Psoas muscle (tissue), 7 donors: ENCODE measurements at regions not wholly inside any gene's neighbourhood (a gene's known extent, or its start where the extent isn't known, plus 50 kb on each side); places are given as distances from the start of the nearest gene placed in this dataset.

ENCODE experiments used
- ATAC-seq, 4 donors: fragments of 200-7000 bp; cut with Tn5 transposase; one replicate each; pipeline ENCODE4 v1.9.1; 2020; ENCODE audit warnings: moderate library complexity in 3 of 4, mild to moderate bottlenecking in 2 of 4
- DNase-seq, 2 donors: peaks; one replicate each; pipeline ENCODE4 v3.0.0-alpha.2; 2020
- H3K27ac ChIP-seq: fragments of 200-600 bp; one replicate; pipeline ENCODE4 v1.8.0; 2022
- H3K27me3 ChIP-seq, 3 donors: fragments of 200-600 bp in 1 of 3; one replicate each; pipeline versions ENCODE4 v1.6.1 to v1.8.0; 2013 to 2022; ENCODE audit warnings: low read length in 2 of 3, mild to moderate bottlenecking in 2 of 3, moderate library complexity in 1 of 3; ENCODE audit not compliant: insufficient read depth in 3 of 3
- H3K36me3 ChIP-seq, 2 donors: fragments of 200-600 bp in 1 of 2; one replicate each; pipeline versions ENCODE4 v1.6.1 to v1.8.0; 2013 to 2022; ENCODE audit warnings: low read depth in 1 of 2, mild to moderate bottlenecking in 1 of 2, moderate library complexity in 1 of 2; ENCODE audit not compliant: insufficient read depth in 1 of 2
- H3K4me1 ChIP-seq: fragments of 200-600 bp; one replicate; pipeline ENCODE4 v1.8.0; 2022
- H3K4me3 ChIP-seq: fragments of 200-600 bp; one replicate; pipeline ENCODE4 v1.8.0; 2022; ENCODE audit warnings: mild to moderate bottlenecking
- H3K9me3 ChIP-seq: fragments of 200-600 bp; one replicate; pipeline ENCODE4 v1.8.0; 2022
- WGBS, 3 donors: extraction: QIAGEN DNeasy Blood & Tissue Kit; methylation state at CpG; one replicate each; pipeline versions ENCODE4 v1.1.6 to v1.1.7; 2013; 5-methylcytosine and 5-hydroxymethylcytosine counted together
- intact Hi-C, 2 donors: fragments of 100-400 bp; cut with DNase I; formaldehyde crosslinking; loops; one replicate each; pipeline versions ENCODE4 v1.11.0 to v1.14.2; 2022
- TF ChIP-seq, protein P1 (sequence below): fragments of 200-600 bp; IDR thresholded peaks from one replicate; pipeline ENCODE4 v1.8.0; 2022; ENCODE audit warnings: antibody characterized with exemption
- donor health status: healthy with polysubstance abuse.
- donor health status: DM: no; HTN: no; CAD: no; lungs with moderate emphysema.
- donor health status: Bipolar disorder and iron deficiency.
- donor health status: healthy.
- donor health status: DM: yes; HTN: yes; CAD: no.
- donor health status: DM: no; HTN: no; CAD: no.
- donor health status: DM: yes; HTN: yes; CAD: no.

DNA sequence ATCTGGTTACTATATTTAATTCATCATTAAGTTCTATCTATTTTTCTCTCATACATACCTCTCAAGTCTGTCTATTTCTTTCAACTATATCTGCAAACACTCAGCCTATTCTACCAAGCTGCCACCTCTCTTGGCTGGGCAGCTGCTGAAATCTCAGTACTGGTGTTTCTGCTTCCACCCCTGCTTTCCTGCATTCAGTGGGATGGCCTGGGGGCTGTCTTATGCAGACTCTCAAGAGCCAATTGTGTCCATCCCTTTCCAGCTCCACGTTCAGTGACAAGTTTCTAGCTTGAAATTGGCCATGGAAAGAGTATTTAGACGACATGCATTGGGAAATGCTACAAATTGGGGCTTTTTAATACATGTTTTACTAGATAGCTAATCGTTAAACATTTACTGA lies 378.4 kb upstream of the DPPA4 start:
- TF ChIP-seq, protein P1, sequence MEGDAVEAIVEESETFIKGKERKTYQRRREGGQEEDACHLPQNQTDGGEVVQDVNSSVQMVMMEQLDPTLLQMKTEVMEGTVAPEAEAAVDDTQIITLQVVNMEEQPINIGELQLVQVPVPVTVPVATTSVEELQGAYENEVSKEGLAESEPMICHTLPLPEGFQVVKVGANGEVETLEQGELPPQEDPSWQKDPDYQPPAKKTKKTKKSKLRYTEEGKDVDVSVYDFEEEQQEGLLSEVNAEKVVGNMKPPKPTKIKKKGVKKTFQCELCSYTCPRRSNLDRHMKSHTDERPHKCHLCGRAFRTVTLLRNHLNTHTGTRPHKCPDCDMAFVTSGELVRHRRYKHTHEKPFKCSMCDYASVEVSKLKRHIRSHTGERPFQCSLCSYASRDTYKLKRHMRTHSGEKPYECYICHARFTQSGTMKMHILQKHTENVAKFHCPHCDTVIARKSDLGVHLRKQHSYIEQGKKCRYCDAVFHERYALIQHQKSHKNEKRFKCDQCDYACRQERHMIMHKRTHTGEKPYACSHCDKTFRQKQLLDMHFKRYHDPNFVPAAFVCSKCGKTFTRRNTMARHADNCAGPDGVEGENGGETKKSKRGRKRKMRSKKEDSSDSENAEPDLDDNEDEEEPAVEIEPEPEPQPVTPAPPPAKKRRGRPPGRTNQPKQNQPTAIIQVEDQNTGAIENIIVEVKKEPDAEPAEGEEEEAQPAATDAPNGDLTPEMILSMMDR, result no peak
- intact Hi-C loops, result no loop called here
- H3K4me1 ChIP-seq, result no peaks in the 10 kb centered on the region
- DNase-seq, result no peak
- 46 to 52% (median 49%) methylated on average over 3 of the region's 3 CpGs for WGBS, 3 donors
- no peak for ATAC-seq
- H3K9me3 ChIP-seq, result no peaks in the 10 kb centered on the region
- no peaks in the 10 kb centered on the region for H3K27me3 ChIP-seq
- H3K36me3 ChIP-seq, result no peaks in the 10 kb centered on the region
- no peak overlapping the region for H3K27ac ChIP-seq
- no peak overlapping the region for H3K4me3 ChIP-seq

DNA sequence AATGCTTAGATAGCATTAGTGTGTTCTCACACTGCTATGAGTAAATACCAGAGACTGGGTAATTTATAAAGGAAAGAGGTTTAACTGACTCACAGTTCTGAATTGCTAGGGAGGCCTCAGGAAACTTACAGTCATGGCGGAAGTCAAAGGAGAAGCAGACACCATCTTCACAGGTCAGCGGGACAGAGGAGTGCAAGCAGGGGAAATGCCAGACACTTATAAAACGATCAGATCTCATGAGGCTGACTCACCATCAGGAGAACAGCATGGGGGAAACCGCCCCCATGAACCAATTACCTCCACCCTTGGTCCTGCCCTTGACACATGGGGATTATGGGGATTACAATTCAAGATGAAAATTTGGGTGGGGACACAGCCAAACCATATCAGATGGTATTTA lies 381.5 kb upstream of the DPPA4 start:
- Histone ChIP-seq H3K9me3 (no peaks in the 10 kb centered on the region), H3K27me3 (no peaks in the 10 kb centered on the region), H3K4me3 (no peak overlapping the region), H3K4me1 (no peaks in the 10 kb centered on the region), H3K27ac (no peak overlapping the region), H3K36me3 (no peaks in the 10 kb centered on the region)
- intact Hi-C loops, result no loop called here
- ATAC-seq (no peak), DNase-seq (no peak)
- TF ChIP-seq, protein P1, result no peak
- WGBS, 3 donors, result 73 to 76% (median 75%) methylated on average over 4 of the region's 4 CpGs

DNA sequence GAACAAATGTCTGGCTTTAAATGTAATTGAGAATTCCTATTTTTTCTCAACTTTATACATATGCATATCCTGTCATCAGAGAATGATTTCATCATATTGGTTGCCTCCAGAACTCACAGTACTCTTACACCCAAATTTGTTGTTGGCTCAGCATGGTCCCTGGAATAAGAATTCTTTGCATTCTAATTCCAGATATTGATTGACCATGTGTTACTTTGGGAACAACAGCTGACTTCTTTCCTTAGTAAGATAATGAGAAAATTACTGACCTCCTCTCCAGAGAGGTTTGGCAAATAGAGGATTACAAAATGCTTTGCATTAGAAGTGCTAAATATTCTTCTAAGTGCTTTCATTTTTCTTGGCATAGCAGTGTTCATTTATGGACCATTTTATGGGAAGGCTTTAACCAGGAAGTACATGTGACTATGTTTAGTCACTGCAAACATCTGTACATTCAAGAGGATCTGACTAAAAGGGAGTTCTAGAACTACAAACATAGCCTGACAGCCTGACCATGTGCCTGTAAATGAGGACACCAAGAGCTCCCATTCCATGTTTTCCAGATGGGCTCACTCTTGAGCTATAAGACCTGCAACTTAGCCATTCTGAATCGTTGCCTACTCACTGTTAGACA lies 391.6 kb upstream of the DPPA4 start:
- Histone ChIP-seq H3K27ac (no peak overlapping the region), H3K36me3 (no peaks in the 10 kb centered on the region), H3K9me3 (no peaks in the 10 kb centered on the region), H3K4me3 (no peak overlapping the region), H3K4me1 (no peaks in the 10 kb centered on the region), H3K27me3 (no peaks in the 10 kb centered on the region)
- TF ChIP-seq, protein P1, result no peak
- no peak for ATAC-seq
- 66 to 78% (median 67%) methylated on average over 1 of the region's 1 CpG for WGBS, 3 donors
- DNase-seq, result no peak
- intact Hi-C loops, result no loop called here

DNA sequence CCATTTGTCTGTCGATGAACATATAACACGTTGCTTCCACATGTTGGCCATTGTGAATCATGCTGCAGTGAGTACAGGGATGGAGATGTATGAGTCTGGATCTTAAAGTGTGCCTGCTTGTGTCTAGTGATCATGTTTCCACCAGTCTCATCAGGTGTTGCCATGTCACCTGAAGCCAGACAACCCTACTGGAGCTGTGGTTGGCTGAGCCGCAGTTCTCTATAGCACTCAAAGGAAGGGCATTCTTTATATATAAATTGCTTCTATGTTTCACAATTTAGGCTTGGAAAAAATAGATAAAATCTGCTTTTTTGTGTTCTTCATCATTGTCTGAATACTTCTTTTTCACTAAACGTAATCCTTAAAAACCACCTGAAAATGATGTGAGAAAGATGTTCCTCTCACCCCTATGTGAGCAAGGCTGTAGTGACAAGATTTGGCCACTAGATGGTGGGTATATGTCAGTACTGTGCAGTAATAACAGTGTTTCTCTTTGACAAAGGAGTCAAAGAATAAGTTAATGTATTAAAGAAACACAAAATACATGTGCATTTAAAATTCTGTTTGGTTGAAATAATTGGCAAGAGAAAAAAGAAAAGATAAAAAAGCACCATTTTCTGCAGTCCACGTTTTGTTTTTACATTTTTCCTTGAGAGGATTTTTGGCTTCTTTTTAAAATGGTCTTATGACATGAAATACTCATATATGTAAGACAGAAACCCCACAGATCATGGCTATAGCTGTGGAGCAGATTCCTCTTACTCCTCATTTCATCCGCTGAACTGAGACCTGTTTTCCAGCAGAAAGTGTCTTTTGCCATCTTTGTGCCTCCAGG lies 394.5 kb upstream of the DPPA4 start:
- Histone ChIP-seq H3K9me3 (no peaks in the 10 kb centered on the region), H3K4me1 (no peaks in the 10 kb centered on the region), H3K4me3 (no peak overlapping the region), H3K27ac (no peak overlapping the region), H3K27me3 (no peaks in the 10 kb centered on the region), H3K36me3 (no peaks in the 10 kb centered on the region)
- DNase-seq, result no peak
- ATAC-seq, result no peak
- 69 to 71% (median 70%) methylated on average over 6 of the region's 6 CpGs for WGBS, 3 donors
- TF ChIP-seq, protein P1, result peak; percentile 61
- intact Hi-C loops, result no loop called here
